ENCODE measurements at regions not wholly inside any gene's neighbourhood (a gene's known extent, or its start where the extent isn't known, plus 50 kb on each side); places are given as distances from the start of the nearest gene placed in this dataset.

GRCh38 chr3:159637883-159638542, 350.6 kb upstream of the IL12A start (continued):
- no peak for TF ChIP-seq REST (IDR thresholded peaks at IDR 0.05; ENCODE audit: low read depth, low read length)
- TF ChIP-seq NFIC (IDR thresholded peaks at IDR 0.05; ENCODE audit: borderline replicate concordance), result peak; percentile 22; the same call in 1 of the 2 replicates
- no peak for TF ChIP-seq GATA2 (CRISPR knock-in tag; IDR thresholded peaks at IDR 0.05)
- TF ChIP-seq YY1 (IDR thresholded peaks at IDR 0.05; ENCODE audit: low read depth), result no peak
- TF ChIP-seq, protein P1, sequence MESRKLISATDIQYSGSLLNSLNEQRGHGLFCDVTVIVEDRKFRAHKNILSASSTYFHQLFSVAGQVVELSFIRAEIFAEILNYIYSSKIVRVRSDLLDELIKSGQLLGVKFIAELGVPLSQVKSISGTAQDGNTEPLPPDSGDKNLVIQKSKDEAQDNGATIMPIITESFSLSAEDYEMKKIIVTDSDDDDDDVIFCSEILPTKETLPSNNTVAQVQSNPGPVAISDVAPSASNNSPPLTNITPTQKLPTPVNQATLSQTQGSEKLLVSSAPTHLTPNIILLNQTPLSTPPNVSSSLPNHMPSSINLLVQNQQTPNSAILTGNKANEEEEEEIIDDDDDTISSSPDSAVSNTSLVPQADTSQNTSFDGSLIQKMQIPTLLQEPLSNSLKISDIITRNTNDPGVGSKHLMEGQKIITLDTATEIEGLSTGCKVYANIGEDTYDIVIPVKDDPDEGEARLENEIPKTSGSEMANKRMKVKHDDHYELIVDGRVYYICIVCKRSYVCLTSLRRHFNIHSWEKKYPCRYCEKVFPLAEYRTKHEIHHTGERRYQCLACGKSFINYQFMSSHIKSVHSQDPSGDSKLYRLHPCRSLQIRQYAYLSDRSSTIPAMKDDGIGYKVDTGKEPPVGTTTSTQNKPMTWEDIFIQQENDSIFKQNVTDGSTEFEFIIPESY (IDR thresholded peaks at IDR 0.05; ENCODE audit: borderline replicate concordance, low read depth), result no peak
- TF ChIP-seq JUND (IDR thresholded peaks at IDR 0.05), result peak; percentile 37
- TF ChIP-seq ELF1 (IDR thresholded peaks at IDR 0.05), result no peak
- TF ChIP-seq TEAD4 (IDR thresholded peaks at IDR 0.05; ENCODE audit: borderline replicate concordance, insufficient read depth), result no peak
- no peak for TF ChIP-seq TAF1 (IDR thresholded peaks at IDR 0.05; ENCODE audit: borderline replicate concordance, low read depth, low read length)
- TF ChIP-seq SMC3 (IDR thresholded peaks at IDR 0.05; ENCODE audit: low read depth, low read length), result no peak
- TF ChIP-seq, protein P2, sequence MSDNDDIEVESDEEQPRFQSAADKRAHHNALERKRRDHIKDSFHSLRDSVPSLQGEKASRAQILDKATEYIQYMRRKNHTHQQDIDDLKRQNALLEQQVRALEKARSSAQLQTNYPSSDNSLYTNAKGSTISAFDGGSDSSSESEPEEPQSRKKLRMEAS (IDR thresholded peaks at IDR 0.05; ENCODE audit: low read depth), result no peak
- TF ChIP-seq CHD2 (IDR thresholded peaks at IDR 0.05; ENCODE audit: low read length, partially characterized antibody), result no peak

DNA sequence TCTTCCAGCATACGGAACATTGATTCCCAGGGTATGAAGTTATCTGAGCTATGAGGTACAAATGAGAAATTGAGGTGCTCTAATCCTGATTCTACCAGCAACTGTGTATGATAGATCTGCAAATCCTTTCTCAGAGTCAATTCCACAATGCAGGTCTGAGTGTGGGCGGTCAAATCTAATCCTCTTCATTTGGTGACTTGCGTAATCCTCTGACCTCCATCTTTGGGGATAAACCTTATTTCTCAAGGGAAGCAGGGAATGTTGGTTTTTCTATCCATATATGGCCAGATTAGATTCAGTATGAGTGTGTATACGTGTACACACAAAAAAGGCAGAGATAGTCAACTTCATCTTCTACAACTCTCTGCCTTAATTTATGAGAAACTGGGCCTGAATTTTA, 348.4 kb upstream of the IL12A start:
- ChIA-PET CTCF (no interaction called here), POLR2A (no interaction called here)
- Histone ChIP-seq H3K27ac (ENCODE audit: low read depth in 2 of 2, low read length in 1 of 2) (no peak overlapping the region), H3K9me3 (no peaks in the 10 kb centered on the region), H3K4me1 (ENCODE audit: control insufficient read depth in 1 of 2, insufficient read depth in 2 of 2, low read depth in 1 of 2, low read length in 1 of 2) (peaks cover 0 to 9% of the 10 kb centered on the region in 2 experiments; a peak in 2 of 4 replicates), H3K36me3 (replicated peaks in 1 of 2; ENCODE audit: control insufficient read depth in 1 of 2, insufficient read depth in 2 of 2, low read length in 1 of 2) (no peaks in the 10 kb centered on the region), H2AFZ (ENCODE audit: low read depth) (no peak overlapping the region), H3K4me2 (no peak overlapping the region), H4K20me1 (ENCODE audit: insufficient read depth) (no peaks in the 10 kb centered on the region), H3K27me3 (ENCODE audit: insufficient read depth) (no peaks in the 10 kb centered on the region), H3K4me3 (ENCODE audit: low read depth in 2 of 2, low read length in 1 of 2) (no peak overlapping the region), H3K79me2 (ENCODE audit: insufficient read depth) (no peaks in the 10 kb centered on the region), H3K9me2 (no peaks in the 10 kb centered on the region), H3K9ac (no peak overlapping the region), H3F3A (replicated peaks; ENCODE audit: insufficient read depth) (peaks cover 10% of the 10 kb centered on the region)
- TF ChIP-seq YY1 (IDR thresholded peaks at IDR 0.05; ENCODE audit: low read depth), result no peak
- WGBS (ENCODE audit: low lambda C conversion rate), result 97% methylated on average over 4 of the region's 4 CpGs
- DNase-seq, result no peak
